K562 (cell line): ENCODE measurements at regions not wholly inside any gene's neighbourhood (a gene's known extent, or its start where the extent isn't known, plus 50 kb on each side); places are given as distances from the start of the nearest gene placed in this dataset.

ENCODE experiments used
- ATAC-seq: fragments of 200-7000 bp; cut with Tn5 transposase; 3 replicates; pipeline ENCODE4 v1.9.1; 2020; ENCODE audit warnings: moderate library complexity
- BruUV-seq: library from RNA; stranded (reverse); fragments of 400-500 nt; replicated peaks from 2 replicates; lab custom pipeline; 2021; lab: Mats Ljungman, UMichigan
- CTCF ChIA-PET: fragments of 300-600 bp; formaldehyde crosslinking; extraction: SDS; loops from one replicate; lab custom pipeline; 2021; ENCODE audit warnings: low intra/inter-chr PET ratio; lab: Yijun Ruan, JAX
- POLR2A ChIA-PET: fragments of 300-600, 350-650 bp; sonication (Branson Sonifier 250); formaldehyde crosslinking; extraction: SDS; loops from one replicate; lab custom pipeline; 2021; ENCODE audit warnings: antibody characterized with exemption, inconsistent platforms; lab: Yijun Ruan, JAX
- DNase-seq, 4 experiments: peaks; one replicate each; pipeline versions ENCODE4 v3.0.0 to v3.0.0-alpha.2; 2011 to 2018; ENCODE audit warnings: low spot score in 3 of 4, mixed read lengths in 3 of 4; ENCODE audit errors: extremely low read depth in 1 of 4
- FAIRE-seq: peaks from 2 replicates; lab custom pipeline; 2011; peaks lifted over from hg19 to GRCh38; lab: Jason Lieb, UNC
- H2AFZ ChIP-seq: 2 replicates; pipeline ENCODE4 v1.6.0; 2011; ENCODE audit warnings: low read depth, low read length, control low read depth, inconsistent platforms
- H3K27ac ChIP-seq: fragments of 200-600 bp; 3 replicates; pipeline ENCODE4 v1.8.0; 2011; ENCODE audit warnings: low read depth, mild to moderate bottlenecking, control low read depth, inconsistent platforms, low read length, moderate library complexity, mixed read lengths; ENCODE audit errors: extremely low read depth
- H3K27me3 ChIP-seq, 2 experiments: fragments of 300-600 bp in 1 of 2; 2 replicates in 1 of 2; 3 replicates in 1 of 2; pipeline versions ENCODE4 v1.6.0 to v1.8.0; 2011; ENCODE audit warnings: inconsistent platforms in 2 of 2, low read length in 2 of 2, mild to moderate bottlenecking in 1 of 2, mixed read lengths in 1 of 2, moderate library complexity in 1 of 2; ENCODE audit not compliant: control insufficient read depth in 2 of 2, insufficient read depth in 2 of 2
- H3K36me3 ChIP-seq: fragments of 300-600 bp; 3 replicates; pipeline ENCODE4 v1.8.0; 2011; ENCODE audit warnings: mild to moderate bottlenecking, low read length, inconsistent platforms; ENCODE audit not compliant: control insufficient read depth, insufficient read depth
- H3K4me1 ChIP-seq, 2 experiments: fragments of 200-600 bp in 1 of 2; replicated peaks in 1 of 2; 2 replicates in 1 of 2; 3 replicates in 1 of 2; pipeline versions ENCODE4 v1.5.1 to v1.8.0; 2011; ENCODE audit warnings: inconsistent platforms in 2 of 2, low read length in 2 of 2, mild to moderate bottlenecking in 1 of 2, mixed read lengths in 1 of 2, moderate library complexity in 1 of 2; ENCODE audit not compliant: control insufficient read depth in 2 of 2, insufficient read depth in 2 of 2
- H3K4me2 ChIP-seq: 2 replicates; pipeline ENCODE4 v1.6.1; 2011; ENCODE audit warnings: low read length, control low read depth, inconsistent platforms, mixed read lengths; ENCODE audit not compliant: insufficient read depth
- H3K4me3 ChIP-seq: fragments of 200-600 bp; sonication (generic), shearing (Covaris generic); 2 replicates; pipeline ENCODE4 v1.5.1; 2016; ENCODE audit warnings: control low read depth, inconsistent platforms
- H3K79me2 ChIP-seq: fragments of 200-600 bp; 3 replicates; pipeline ENCODE4 v1.8.0; 2011; ENCODE audit warnings: low read length, inconsistent platforms; ENCODE audit not compliant: control insufficient read depth, insufficient read depth
- H3K9ac ChIP-seq, 2 experiments: 2 replicates each; pipeline versions ENCODE4 v1.6.0 to v1.6.1; 2011; ENCODE audit warnings: low read depth in 2 of 2, low read length in 2 of 2, control low read depth in 1 of 2, inconsistent platforms in 1 of 2, mild to moderate bottlenecking in 1 of 2, mixed read lengths in 1 of 2; ENCODE audit not compliant: insufficient read depth in 1 of 2
- H3K9me1 ChIP-seq: one replicate; pipeline ENCODE4 v1.6.0; 2011; ENCODE audit warnings: inconsistent platforms, mild to moderate bottlenecking, low read length, moderate library complexity; ENCODE audit not compliant: control insufficient read depth, insufficient read depth
- H3K9me3 ChIP-seq: replicated peaks from 2 replicates; pipeline ENCODE4 v1.5.1; 2011; ENCODE audit warnings: low read depth, low read length, inconsistent platforms; ENCODE audit not compliant: control insufficient read depth, insufficient read depth
- H4K20me1 ChIP-seq: replicated peaks from 2 replicates; pipeline ENCODE4 v1.6.1; 2011; ENCODE audit warnings: low read length, inconsistent platforms, mixed read lengths; ENCODE audit not compliant: control insufficient read depth, insufficient read depth
- HNRNPK ChIP-seq: fragments of 200-400 bp; formaldehyde crosslinking; IDR thresholded peaks from one replicate; pipeline ENCODE4 v1.6.1; 2018; ENCODE audit warnings: mild to moderate bottlenecking, low read depth, low read length; ENCODE audit not compliant: poor library complexity, severe bottlenecking
- MCM5 ChIP-seq: fragments of 450-650 bp; IDR thresholded peaks from 2 replicates; pipeline ENCODE4 v1.6.1; 2016; ENCODE audit warnings: low read depth
- POU5F1 ChIP-seq: fragments of 150-350 bp; IDR thresholded peaks from 2 replicates; pipeline ENCODE4 v1.6.1; 2014; ENCODE audit warnings: borderline replicate concordance, low read length, low read depth, mild to moderate bottlenecking; ENCODE audit not compliant: partially characterized antibody
- STAT6 ChIP-seq: sonication (generic); formaldehyde crosslinking; IDR thresholded peaks from 2 replicates; pipeline ENCODE4 v1.8.1; 2023; ENCODE audit warnings: mild to moderate bottlenecking, missing genetic modification reagents
- TCF3 ChIP-seq: sonication (generic); formaldehyde crosslinking; IDR thresholded peaks from 2 replicates; pipeline ENCODE4 v1.4.0; 2020; ENCODE audit warnings: mild to moderate bottlenecking, missing genetic modification reagents
- TEAD2 ChIP-seq: fragments of 450-650 bp; IDR thresholded peaks from 2 replicates; pipeline ENCODE4 v1.6.1; 2016; ENCODE audit warnings: missing genetic modification characterization, control low read depth, missing compliant biosample characterization
- ZBTB9 ChIP-seq: fragments of 450-650 bp; formaldehyde crosslinking; IDR thresholded peaks from 2 replicates; pipeline ENCODE4 v1.4.0; 2020; ENCODE audit warnings: mild to moderate bottlenecking, moderate library complexity
- ZSCAN29 ChIP-seq: fragments of 450-650 bp; IDR thresholded peaks from 2 replicates; pipeline ENCODE4 v1.6.1; 2017
- WGBS: fragments of 100-300 bp; shearing (Covaris generic); methylation state at CpG from one replicate; pipeline ENCODE4 v1.1.6; 2016; ENCODE audit warnings: low coverage, mixed read lengths; ENCODE audit not compliant: insufficient coverage; ENCODE audit errors: missing lambda C conversion rate; 5-methylcytosine and 5-hydroxymethylcytosine counted together
- in situ Hi-C: fragments of 300-500 bp; cut with MboI; formaldehyde crosslinking; loops from 4 replicates; pipeline ENCODE4 v1.15.0; 2018; ENCODE audit warnings: inconsistent platforms, mixed read lengths
- intact Hi-C: fragments of 100-400 bp; cut with micrococcal nuclease; formaldehyde crosslinking; loops from 2 replicates; pipeline ENCODE4 v1.14.2; 2022

- no TSS peak for BruUV-seq
- Histone ChIP-seq H4K20me1 (no peaks in the 10 kb centered on the region), H3K4me3 (no peak overlapping the region), H3K4me2 (no peak overlapping the region), H3K4me1 (no peaks in the 10 kb centered on the region), H3K27ac (no peak overlapping the region), H3K36me3 (no peaks in the 10 kb centered on the region), H3K79me2 (no peaks in the 10 kb centered on the region), H2AFZ (no peak overlapping the region), H3K9me3 (no peaks in the 10 kb centered on the region), H3K9ac (no peak overlapping the region), H3K9me1 (no peaks in the 10 kb centered on the region), H3K27me3 (no peaks in the 10 kb centered on the region)
- ChIA-PET POLR2A (no interaction called here), CTCF (interaction anchor here (0.6 kb wide), 1 partner anchor 1613 kb away, joined by 3 read pairs; no protein-coding TSS in a partner anchor)
- no peak for FAIRE-seq
- 0% methylated on average over 1 of the region's 1 CpG for WGBS
- in situ Hi-C loops: no loop called here
- TF ChIP-seq TEAD2 (tag): no peak
- TF ChIP-seq MCM5: no peak
- TF ChIP-seq ZSCAN29: no peak
- no peak for TF ChIP-seq HNRNPK
- no peak for TF ChIP-seq TCF3 (CRISPR knock-in tag)
- TF ChIP-seq STAT6 (CRISPR knock-in tag): no peak
- no peak for TF ChIP-seq ZBTB9 (CRISPR knock-in tag)
- TF ChIP-seq POU5F1: no peak
- DNase-seq: no peak
- intact Hi-C loops: no loop called here
- ATAC-seq: no peak
Measured at GRCh38 chr15:54779271-54779670, 417.5 kb downstream of the RSL24D1 start.
